ENCODE measurements at regions not wholly inside any gene's neighbourhood (a gene's known extent, or its start where the extent isn't known, plus 50 kb on each side); places are given as distances from the start of the nearest gene placed in this dataset.

GRCh38 chr11:41971592-41971991 lies 512.1 kb upstream of the LRRC4C start:
- H3K27me3 ChIP-seq (replicated peaks; ENCODE audit: insufficient read depth, low read length) = no peaks in the 10 kb centered on the region
- H3K4me3 ChIP-seq (ENCODE audit: low read length) = no peak overlapping the region
- no peaks in the 10 kb centered on the region for H3K36me3 ChIP-seq (replicated peaks; ENCODE audit: insufficient read depth, low read length)
- no peaks in the 10 kb centered on the region for H3K9me2 ChIP-seq (replicated peaks; ENCODE audit: insufficient read depth, low read length)
- TF ChIP-seq EZH2phosphoT487 (IDR thresholded peaks at IDR 0.05; ENCODE audit: low read length) (no peak), CTCF (IDR thresholded peaks at IDR 0.05; ENCODE audit: low read length) (no peak), EZH2 (optimal IDR thresholded peaks at IDR 0.05; ENCODE audit: low read depth, low read length) (no peak)
- no peaks in the 10 kb centered on the region for H3K4me1 ChIP-seq (ENCODE audit: low read length)
- no peaks in the 10 kb centered on the region for H3K9me3 ChIP-seq (replicated peaks; ENCODE audit: insufficient read depth, low read length)
- no peak overlapping the region for H3K27ac ChIP-seq (ENCODE audit: low read length)
- no peaks in the 10 kb centered on the region for H3F3A ChIP-seq (ENCODE audit: insufficient read depth, low read length)
- no peaks in the 10 kb centered on the region for H4K20me1 ChIP-seq (ENCODE audit: insufficient read depth, low read length)
- DNase-seq = no peak
- no peak overlapping the region for H3K4me2 ChIP-seq (ENCODE audit: low read depth, low read length)
- no peak overlapping the region for H2AFZ ChIP-seq (ENCODE audit: low read length)
- no peak overlapping the region for H3K9ac ChIP-seq (ENCODE audit: low read length)
- no peaks in the 10 kb centered on the region for H3K79me2 ChIP-seq (ENCODE audit: low read length)

GRCh38 chr11:41978945-41979344 lies 519.5 kb upstream of the LRRC4C start:
- DNase-seq = no peak
- no peak overlapping the region for H3K4me3 ChIP-seq (ENCODE audit: low read length)
- no peak for TF ChIP-seq EZH2phosphoT487 (IDR thresholded peaks at IDR 0.05; ENCODE audit: low read length)
- no peak for TF ChIP-seq EZH2 (optimal IDR thresholded peaks at IDR 0.05; ENCODE audit: low read depth, low read length)
- no peak for TF ChIP-seq CTCF (IDR thresholded peaks at IDR 0.05; ENCODE audit: low read length)
- H4K20me1 ChIP-seq (ENCODE audit: insufficient read depth, low read length) = no peaks in the 10 kb centered on the region
- no peaks in the 10 kb centered on the region for H3K9me2 ChIP-seq (replicated peaks; ENCODE audit: insufficient read depth, low read length)
- H3K27me3 ChIP-seq (replicated peaks; ENCODE audit: insufficient read depth, low read length) = no peaks in the 10 kb centered on the region
- no peak overlapping the region for H2AFZ ChIP-seq (ENCODE audit: low read length)
- H3K4me1 ChIP-seq (ENCODE audit: low read length) = no peaks in the 10 kb centered on the region
- H3K79me2 ChIP-seq (ENCODE audit: low read length) = no peaks in the 10 kb centered on the region
- H3K27ac ChIP-seq (ENCODE audit: low read length) = no peak overlapping the region
- no peaks in the 10 kb centered on the region for H3K36me3 ChIP-seq (replicated peaks; ENCODE audit: insufficient read depth, low read length)
- H3K9ac ChIP-seq (ENCODE audit: low read length) = no peak overlapping the region
- no peaks in the 10 kb centered on the region for H3K9me3 ChIP-seq (replicated peaks; ENCODE audit: insufficient read depth, low read length)
- no peaks in the 10 kb centered on the region for H3F3A ChIP-seq (ENCODE audit: insufficient read depth, low read length)
- H3K4me2 ChIP-seq (ENCODE audit: low read depth, low read length) = no peak overlapping the region

DNA sequence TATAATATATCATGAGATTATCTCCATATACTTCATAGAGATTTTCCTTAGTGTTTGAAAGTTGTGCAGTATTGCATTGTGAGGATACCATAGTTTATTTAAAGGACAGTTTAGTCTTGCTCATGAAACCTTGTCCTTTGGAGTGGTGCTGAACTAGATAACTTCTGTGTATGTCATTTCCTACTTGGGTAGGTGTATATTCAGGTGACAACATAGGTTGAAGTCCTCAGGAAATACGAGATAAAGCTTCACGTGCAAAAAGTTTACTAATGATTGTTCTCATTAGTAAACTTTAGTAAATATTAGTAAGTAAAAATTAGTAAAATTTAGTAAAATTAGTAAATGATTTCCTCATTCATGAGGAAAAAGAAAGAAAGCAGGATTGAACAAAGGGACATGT lies 521.3 kb upstream of the LRRC4C start:
- H3K4me1 ChIP-seq (ENCODE audit: low read length) = no peaks in the 10 kb centered on the region
- H3K36me3 ChIP-seq (replicated peaks; ENCODE audit: insufficient read depth, low read length) = no peaks in the 10 kb centered on the region
- TF ChIP-seq CTCF (IDR thresholded peaks at IDR 0.05; ENCODE audit: low read length) = no peak
- TF ChIP-seq EZH2 (optimal IDR thresholded peaks at IDR 0.05; ENCODE audit: low read depth, low read length) = no peak
- TF ChIP-seq EZH2phosphoT487 (IDR thresholded peaks at IDR 0.05; ENCODE audit: low read length) = no peak
- no peaks in the 10 kb centered on the region for H3K9me3 ChIP-seq (replicated peaks; ENCODE audit: insufficient read depth, low read length)
- H3K4me2 ChIP-seq (ENCODE audit: low read depth, low read length) = no peak overlapping the region
- no peaks in the 10 kb centered on the region for H3K79me2 ChIP-seq (ENCODE audit: low read length)
- no peak overlapping the region for H3K27ac ChIP-seq (ENCODE audit: low read length)
- DNase-seq = no peak
- no peak overlapping the region for H3K4me3 ChIP-seq (ENCODE audit: low read length)
- H3F3A ChIP-seq (ENCODE audit: insufficient read depth, low read length) = no peaks in the 10 kb centered on the region
- H2AFZ ChIP-seq (ENCODE audit: low read length) = no peak overlapping the region
- no peaks in the 10 kb centered on the region for H3K27me3 ChIP-seq (replicated peaks; ENCODE audit: insufficient read depth, low read length)
- no peak overlapping the region for H3K9ac ChIP-seq (ENCODE audit: low read length)
- H4K20me1 ChIP-seq (ENCODE audit: insufficient read depth, low read length) = no peaks in the 10 kb centered on the region
- H3K9me2 ChIP-seq (replicated peaks; ENCODE audit: insufficient read depth, low read length) = no peaks in the 10 kb centered on the region

Measured in MM.1S (cell line).